ENCODE measurements at regions not wholly inside any gene's neighbourhood (a gene's known extent, or its start where the extent isn't known, plus 50 kb on each side); places are given as distances from the start of the nearest gene placed in this dataset.

DNA sequence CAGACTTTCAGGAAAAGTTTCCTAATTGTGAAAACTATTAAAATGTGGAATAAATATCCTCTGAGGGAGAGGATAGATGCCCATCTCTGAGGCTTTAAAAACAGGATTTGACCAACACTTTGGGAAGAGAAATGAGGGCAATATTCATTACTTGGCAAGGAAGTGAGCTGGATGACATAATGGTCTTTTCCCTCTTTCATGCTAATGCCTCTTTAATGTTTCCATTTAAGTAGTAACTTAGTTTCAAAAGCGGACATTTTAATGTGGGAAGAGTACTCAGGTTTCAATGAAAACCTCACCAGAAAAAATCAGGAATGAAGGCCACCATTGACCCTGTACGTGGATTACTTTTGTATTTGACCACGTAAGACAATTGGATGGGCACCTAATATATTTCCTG is 503.3 kb downstream of the ANKRD50 start:
- no TSS peak for BruUV-seq (replicated peaks)
- DNase-seq (ENCODE audit: low spot score) = no peak
- H4K20me1 ChIP-seq (ENCODE audit: insufficient read depth, low read length) = no peaks in the 10 kb centered on the region
- H3K4me2 ChIP-seq (ENCODE audit: low read length) = no peak overlapping the region
- H3K79me2 ChIP-seq (ENCODE audit: insufficient read depth, low read depth, low read length) = no peaks in the 10 kb centered on the region
- H3K9me3 ChIP-seq (ENCODE audit: low read length) = no peaks in the 10 kb centered on the region
- POLR2A ChIA-PET = no interaction called here
- CTCF ChIA-PET (ENCODE audit: unreplicated experiment) = no interaction called here
- no peaks in the 10 kb centered on the region for H3K36me3 ChIP-seq (ENCODE audit: insufficient read depth, low read length)
- H3K4me1 ChIP-seq (ENCODE audit: insufficient read depth, low read length, poor library complexity, severe bottlenecking) = no peaks in the 10 kb centered on the region
- H3K27ac ChIP-seq (ENCODE audit: low read depth, low read length, poor library complexity, severe bottlenecking) = no peak overlapping the region
- no peak overlapping the region for H3K4me3 ChIP-seq (ENCODE audit: low read depth, low read length, poor library complexity, severe bottlenecking)
- H2AFZ ChIP-seq (ENCODE audit: low read length) = no peak overlapping the region
- H3K9me2 ChIP-seq (ENCODE audit: insufficient read depth, low read length) = no peaks in the 10 kb centered on the region
- no peak for TF ChIP-seq EZH2phosphoT487 (IDR thresholded peaks at IDR 0.05; ENCODE audit: borderline replicate concordance, low read depth, low read length)
- TF ChIP-seq, protein P1, sequence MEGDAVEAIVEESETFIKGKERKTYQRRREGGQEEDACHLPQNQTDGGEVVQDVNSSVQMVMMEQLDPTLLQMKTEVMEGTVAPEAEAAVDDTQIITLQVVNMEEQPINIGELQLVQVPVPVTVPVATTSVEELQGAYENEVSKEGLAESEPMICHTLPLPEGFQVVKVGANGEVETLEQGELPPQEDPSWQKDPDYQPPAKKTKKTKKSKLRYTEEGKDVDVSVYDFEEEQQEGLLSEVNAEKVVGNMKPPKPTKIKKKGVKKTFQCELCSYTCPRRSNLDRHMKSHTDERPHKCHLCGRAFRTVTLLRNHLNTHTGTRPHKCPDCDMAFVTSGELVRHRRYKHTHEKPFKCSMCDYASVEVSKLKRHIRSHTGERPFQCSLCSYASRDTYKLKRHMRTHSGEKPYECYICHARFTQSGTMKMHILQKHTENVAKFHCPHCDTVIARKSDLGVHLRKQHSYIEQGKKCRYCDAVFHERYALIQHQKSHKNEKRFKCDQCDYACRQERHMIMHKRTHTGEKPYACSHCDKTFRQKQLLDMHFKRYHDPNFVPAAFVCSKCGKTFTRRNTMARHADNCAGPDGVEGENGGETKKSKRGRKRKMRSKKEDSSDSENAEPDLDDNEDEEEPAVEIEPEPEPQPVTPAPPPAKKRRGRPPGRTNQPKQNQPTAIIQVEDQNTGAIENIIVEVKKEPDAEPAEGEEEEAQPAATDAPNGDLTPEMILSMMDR (conservative IDR thresholded peaks at IDR 0.05; ENCODE audit: low read length) = no peak
- intact Hi-C loops (cut with micrococcal nuclease; ENCODE audit: unreplicated experiment) = no loop called here

DNA sequence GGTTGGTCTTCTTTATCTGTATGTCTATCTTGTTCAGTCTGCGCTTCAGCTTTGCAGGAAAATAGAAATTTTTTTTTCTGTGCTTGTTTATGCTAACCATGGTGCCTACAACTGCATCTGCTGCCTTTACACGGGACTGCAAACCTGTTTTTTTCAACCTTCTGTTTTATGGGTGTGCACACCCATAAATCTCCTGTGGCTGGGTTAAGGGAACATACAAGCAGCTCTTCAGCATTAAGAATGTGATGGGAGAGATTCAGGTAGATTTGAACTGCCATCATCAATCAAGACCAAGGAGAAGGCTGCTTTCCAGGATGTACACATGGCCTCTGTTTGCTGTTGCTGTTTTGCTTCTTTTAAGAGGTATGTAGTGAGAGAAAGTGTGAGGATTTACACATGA is 502.9 kb downstream of the ANKRD50 start:
- ChIA-PET CTCF (ENCODE audit: unreplicated experiment) (no interaction called here), POLR2A (interaction anchor here (0.6 kb wide), 1 partner anchor 32 kb away, joined by 5 read pairs; no protein-coding TSS in a partner anchor)
- BruUV-seq (replicated peaks) = no TSS peak
- intact Hi-C loops (cut with micrococcal nuclease; ENCODE audit: unreplicated experiment) = no loop called here
- Histone ChIP-seq H3K36me3 (ENCODE audit: insufficient read depth, low read length) (no peaks in the 10 kb centered on the region), H4K20me1 (ENCODE audit: insufficient read depth, low read length) (no peaks in the 10 kb centered on the region), H3K9me2 (ENCODE audit: insufficient read depth, low read length) (no peaks in the 10 kb centered on the region), H3K79me2 (ENCODE audit: insufficient read depth, low read depth, low read length) (no peaks in the 10 kb centered on the region), H3K9me3 (ENCODE audit: low read length) (no peaks in the 10 kb centered on the region), H3K4me2 (ENCODE audit: low read length) (no peak overlapping the region), H2AFZ (ENCODE audit: low read length) (no peak overlapping the region), H3K4me1 (ENCODE audit: insufficient read depth, low read length, poor library complexity, severe bottlenecking) (no peaks in the 10 kb centered on the region), H3K27ac (ENCODE audit: low read depth, low read length, poor library complexity, severe bottlenecking) (no peak overlapping the region), H3K4me3 (ENCODE audit: low read depth, low read length, poor library complexity, severe bottlenecking) (no peak overlapping the region)
- DNase-seq (ENCODE audit: low spot score) = no peak
- no peak for TF ChIP-seq EZH2phosphoT487 (IDR thresholded peaks at IDR 0.05; ENCODE audit: borderline replicate concordance, low read depth, low read length)
- TF ChIP-seq, protein P1 (conservative IDR thresholded peaks at IDR 0.05; ENCODE audit: low read length) = no peak

DNA sequence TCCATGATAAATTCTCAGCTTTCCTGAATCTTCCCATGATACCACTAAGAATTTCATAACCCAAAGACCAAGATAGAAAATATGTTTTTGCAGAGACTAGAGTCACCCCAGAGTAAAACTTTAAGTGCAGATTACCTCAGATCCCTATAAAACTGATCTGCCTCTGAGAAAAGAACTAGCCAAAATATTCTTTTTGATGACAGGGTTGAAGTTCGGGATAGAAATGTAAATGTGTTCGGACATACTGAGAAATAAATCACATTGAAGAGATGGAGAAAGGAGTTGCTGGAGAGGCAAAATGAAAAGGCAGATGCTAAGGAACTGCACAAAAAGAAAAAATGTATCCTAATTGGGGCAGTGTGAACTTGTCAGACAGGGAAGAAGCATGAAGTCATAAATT is 501.8 kb downstream of the ANKRD50 start:
- CTCF ChIA-PET (ENCODE audit: unreplicated experiment) = no interaction called here
- no peaks in the 10 kb centered on the region for H4K20me1 ChIP-seq (ENCODE audit: insufficient read depth, low read length)
- H3K27ac ChIP-seq (ENCODE audit: low read depth, low read length, poor library complexity, severe bottlenecking) = no peak overlapping the region
- DNase-seq (ENCODE audit: low spot score) = no peak
- no peak overlapping the region for H2AFZ ChIP-seq (ENCODE audit: low read length)
- intact Hi-C loops (cut with micrococcal nuclease; ENCODE audit: unreplicated experiment) = no loop called here
- no peak overlapping the region for H3K4me3 ChIP-seq (ENCODE audit: low read depth, low read length, poor library complexity, severe bottlenecking)
- no peaks in the 10 kb centered on the region for H3K79me2 ChIP-seq (ENCODE audit: insufficient read depth, low read depth, low read length)
- H3K9me3 ChIP-seq (ENCODE audit: low read length) = no peaks in the 10 kb centered on the region
- TF ChIP-seq, protein P1 (conservative IDR thresholded peaks at IDR 0.05; ENCODE audit: low read length) = no peak
- TF ChIP-seq EZH2phosphoT487 (IDR thresholded peaks at IDR 0.05; ENCODE audit: borderline replicate concordance, low read depth, low read length) = no peak
- no peaks in the 10 kb centered on the region for H3K4me1 ChIP-seq (ENCODE audit: insufficient read depth, low read length, poor library complexity, severe bottlenecking)
- POLR2A ChIA-PET = no interaction called here
- H3K4me2 ChIP-seq (ENCODE audit: low read length) = no peak overlapping the region
- no peaks in the 10 kb centered on the region for H3K9me2 ChIP-seq (ENCODE audit: insufficient read depth, low read length)
- BruUV-seq (replicated peaks) = no TSS peak
- no peaks in the 10 kb centered on the region for H3K36me3 ChIP-seq (ENCODE audit: insufficient read depth, low read length)

All from OCI-LY7 (cell line).